Ectodermal cell (in vitro differentiated cells): ENCODE measurements at regions not wholly inside any gene's neighbourhood (a gene's known extent, or its start where the extent isn't known, plus 50 kb on each side); places are given as distances from the start of the nearest gene placed in this dataset.

ENCODE experiments used
- H3K27ac ChIP-seq: 2 replicates; pipeline ENCODE4 v1.7.0; 2013; ENCODE audit warnings: mild to moderate bottlenecking, low read depth, low read length; ENCODE audit not compliant: insufficient read depth, poor library complexity, severe bottlenecking
- H3K27me3 ChIP-seq: 2 replicates; pipeline ENCODE4 v1.7.0; 2013; ENCODE audit warnings: mild to moderate bottlenecking, low read length; ENCODE audit not compliant: insufficient read depth, control insufficient read depth, poor library complexity, severe bottlenecking
- H3K36me3 ChIP-seq: one replicate; pipeline ENCODE4 v1.7.0; 2013; ENCODE audit warnings: low read length; ENCODE audit not compliant: control insufficient read depth, insufficient read depth
- H3K4me1 ChIP-seq: one replicate; pipeline ENCODE4 v1.7.0; 2013; ENCODE audit warnings: low read length; ENCODE audit not compliant: control insufficient read depth, insufficient read depth
- H3K4me3 ChIP-seq: 2 replicates; pipeline ENCODE4 v1.7.0; 2013; ENCODE audit warnings: low read depth, low read length, control low read depth; ENCODE audit not compliant: insufficient read depth
- H3K9me3 ChIP-seq: 2 replicates; pipeline ENCODE4 v1.7.0; 2013; ENCODE audit warnings: mild to moderate bottlenecking, low read length, moderate library complexity; ENCODE audit not compliant: control insufficient read depth
- WGBS, 2 experiments: methylation state at CpG; one replicate each; pipeline ENCODE4 v1.1.7; 2013; ENCODE audit warnings: missing lambda C conversion rate in 2 of 2; 5-methylcytosine and 5-hydroxymethylcytosine counted together

DNA sequence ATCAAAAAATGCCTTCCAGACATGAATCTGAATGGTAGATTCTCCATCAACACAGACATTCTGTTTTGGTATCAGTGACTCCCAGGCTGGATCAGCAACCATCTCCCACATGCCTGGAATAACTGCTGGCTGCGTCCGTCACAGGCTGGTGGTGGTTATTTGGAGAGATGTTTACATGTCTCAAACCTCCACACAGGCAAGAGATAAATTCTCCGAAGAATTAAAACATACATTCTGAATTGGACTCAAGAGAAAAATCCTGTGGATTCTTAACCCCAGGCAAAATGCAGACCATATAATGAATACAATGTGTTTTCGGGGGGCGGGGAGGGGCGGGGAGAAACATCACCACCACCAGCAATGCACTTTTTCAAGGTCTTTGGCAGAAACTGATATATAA lies 108.2 kb downstream of the THBS2 start:
- H3K27ac ChIP-seq = no peak overlapping the region

GRCh38 chr6:169144356-169144755 lies 109.3 kb downstream of the THBS2 start:
- H3K27ac ChIP-seq = no peak overlapping the region
- no peaks in the 10 kb centered on the region for H3K36me3 ChIP-seq
- no peak overlapping the region for H3K4me3 ChIP-seq
- no peaks in the 10 kb centered on the region for H3K4me1 ChIP-seq
- H3K9me3 ChIP-seq = no peaks in the 10 kb centered on the region
- no peaks in the 10 kb centered on the region for H3K27me3 ChIP-seq
- WGBS, 2 experiments = 94 to 95% methylated on average over 1 to 2 of the region's 2 CpGs

More for the DNA sequence above, 108.2 kb downstream of the THBS2 start:
- H3K4me1 ChIP-seq = no peaks in the 10 kb centered on the region
- H3K4me3 ChIP-seq = no peak overlapping the region
- no peaks in the 10 kb centered on the region for H3K9me3 ChIP-seq
- no peaks in the 10 kb centered on the region for H3K27me3 ChIP-seq
- H3K36me3 ChIP-seq = no peaks in the 10 kb centered on the region
- 92 to 96% methylated on average over 4 to 6 of the region's 6 CpGs for WGBS, 2 experiments

DNA sequence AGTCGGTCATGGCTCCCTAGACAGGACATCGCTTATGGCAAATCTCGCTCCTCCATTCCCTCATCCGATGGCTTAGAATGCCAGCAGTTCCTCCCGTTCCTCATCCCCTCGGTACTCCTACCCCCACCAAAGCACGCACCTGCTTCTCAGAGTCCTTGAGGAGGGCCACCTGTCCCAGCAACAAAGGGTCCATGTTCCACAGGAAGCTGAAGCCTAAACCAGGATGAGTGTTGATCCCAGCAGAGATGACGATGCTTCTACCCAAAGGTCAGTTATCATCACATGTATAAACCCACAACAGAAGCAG lies 111.2 kb downstream of the THBS2 start:
- H3K27me3 ChIP-seq = no peaks in the 10 kb centered on the region
- 92 to 97% methylated on average over 8 of the region's 8 CpGs for WGBS, 2 experiments
- no peak overlapping the region for H3K27ac ChIP-seq
- no peaks in the 10 kb centered on the region for H3K9me3 ChIP-seq
- H3K36me3 ChIP-seq = no peaks in the 10 kb centered on the region
- H3K4me1 ChIP-seq = no peaks in the 10 kb centered on the region
- no peak overlapping the region for H3K4me3 ChIP-seq

DNA sequence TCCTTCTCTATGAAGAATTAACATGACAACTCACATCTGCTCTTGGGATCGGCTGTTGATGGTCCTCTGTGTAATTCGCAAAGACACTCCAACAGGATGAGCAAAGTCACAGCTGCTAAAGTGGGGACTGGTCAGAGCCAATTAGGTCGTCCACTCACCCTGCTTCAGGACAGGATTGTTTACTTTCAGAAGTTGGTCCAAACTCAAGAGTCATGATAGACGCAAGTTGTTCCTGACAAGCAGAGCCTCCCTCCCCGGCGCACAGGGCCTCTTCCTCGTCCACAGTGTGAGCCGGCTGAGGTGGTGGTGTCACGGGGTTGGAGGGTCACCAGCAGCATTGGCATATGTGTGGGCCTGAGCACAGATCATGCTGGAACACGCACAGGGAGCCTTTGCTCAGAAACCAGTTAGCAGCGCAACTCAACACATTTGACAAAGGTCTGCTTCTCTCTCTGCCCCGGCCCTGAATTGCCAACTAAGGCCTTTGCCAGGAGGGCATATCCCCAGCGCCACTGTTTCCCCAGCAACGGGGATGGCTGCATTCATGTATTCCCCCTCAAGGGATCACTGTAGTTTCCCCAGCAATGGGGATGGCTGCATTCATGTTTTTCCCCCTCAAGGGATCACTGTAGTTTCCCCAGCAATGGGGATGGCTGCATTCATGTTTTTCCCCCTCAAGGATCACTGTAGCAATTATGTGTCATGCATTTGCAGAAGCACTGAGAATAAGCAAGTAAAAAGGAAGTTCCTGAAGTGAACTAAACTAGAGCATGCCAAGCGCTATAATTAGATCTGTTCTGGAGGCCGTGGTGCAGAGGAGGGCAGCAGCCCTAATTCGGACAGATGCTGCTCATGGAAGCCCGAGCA lies 111.7 kb downstream of the THBS2 start:
- H3K27ac ChIP-seq = no peak overlapping the region
- no peaks in the 10 kb centered on the region for H3K4me1 ChIP-seq
- H3K9me3 ChIP-seq = no peaks in the 10 kb centered on the region
- WGBS, 2 experiments = 95% methylated on average over 18 of the region's 18 CpGs
- no peaks in the 10 kb centered on the region for H3K27me3 ChIP-seq
- no peak overlapping the region for H3K4me3 ChIP-seq
- H3K36me3 ChIP-seq = no peaks in the 10 kb centered on the region

DNA sequence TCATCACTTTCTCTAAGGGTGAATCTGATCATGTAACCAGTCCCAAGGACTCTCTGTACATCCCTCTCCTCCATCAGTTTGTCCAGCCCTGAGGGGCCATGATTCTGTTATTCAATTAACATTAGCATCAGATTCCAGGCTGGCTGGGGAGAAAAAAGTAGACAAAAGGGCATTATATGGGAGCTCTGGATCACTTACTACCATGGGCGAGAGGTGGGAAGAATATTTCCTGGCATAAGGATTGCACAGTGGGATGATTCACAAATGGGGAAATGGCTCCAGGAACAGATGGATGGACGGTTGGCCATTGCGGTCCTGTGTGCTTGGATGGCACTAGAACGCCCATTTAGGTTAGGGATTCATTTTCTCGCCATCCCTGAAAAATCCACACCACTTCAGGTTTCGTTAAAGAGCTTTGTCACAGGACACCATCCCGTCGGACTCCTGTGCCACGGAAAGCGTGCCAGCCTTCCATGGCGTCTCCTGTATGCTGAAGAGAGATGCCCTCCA lies 112.6 kb downstream of the THBS2 start:
- H3K4me3 ChIP-seq = no peak overlapping the region
- H3K4me1 ChIP-seq = no peaks in the 10 kb centered on the region
- no peak overlapping the region for H3K27ac ChIP-seq

DNA sequence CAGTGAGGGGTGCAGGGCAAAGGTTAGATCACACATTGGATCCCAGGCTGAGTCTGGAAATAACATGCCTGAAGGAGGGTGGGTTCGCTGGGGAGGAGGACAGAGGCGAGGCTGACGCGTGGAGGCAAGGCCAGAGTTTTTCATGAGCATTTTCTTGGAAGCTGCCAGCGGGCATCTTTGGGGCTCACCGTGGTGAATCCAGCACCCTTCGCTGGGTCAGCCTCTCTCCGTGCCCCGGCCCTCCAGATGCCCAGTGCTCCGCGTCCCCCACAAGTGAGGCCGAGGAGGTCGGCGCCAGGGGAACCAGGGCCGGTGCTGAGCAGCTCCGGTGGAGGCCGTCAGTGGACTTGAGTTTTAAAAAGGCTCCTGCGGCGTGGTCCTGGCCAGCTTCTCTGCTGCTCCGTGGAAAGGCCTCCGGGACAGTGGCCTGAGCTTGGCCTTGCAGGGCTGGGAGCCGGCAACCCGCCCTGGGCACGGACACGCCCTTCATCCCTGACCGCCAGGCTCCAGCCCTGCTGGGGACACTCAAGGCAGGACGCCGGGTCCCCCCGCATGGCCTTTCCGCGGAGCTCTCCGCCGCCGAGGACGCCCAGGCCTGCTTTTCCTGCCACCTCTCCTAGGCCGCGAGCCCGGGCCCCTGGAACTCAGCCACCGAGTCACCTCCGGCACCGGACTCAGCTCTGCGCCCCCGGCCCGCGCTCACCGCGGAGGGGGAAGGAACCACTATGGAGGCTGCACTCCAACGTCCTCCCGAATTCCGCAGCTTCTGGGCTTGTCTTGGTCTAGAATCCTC lies 114.3 kb downstream of the THBS2 start:
- Histone ChIP-seq H3K4me3 (no peak overlapping the region), H3K27me3 (no peaks in the 10 kb centered on the region), H3K27ac (no peak overlapping the region), H3K36me3 (no peaks in the 10 kb centered on the region), H3K9me3 (no peaks in the 10 kb centered on the region), H3K4me1 (no peaks in the 10 kb centered on the region)
- whole genome bisulfite sequencing, 2 experiments = 94% methylated on average over 50 of the region's 50 CpGs

More for the DNA sequence above, 112.6 kb downstream of the THBS2 start:
- 95 to 97% methylated on average over 11 of the region's 11 CpGs for WGBS, 2 experiments
- Histone ChIP-seq H3K27me3 (no peaks in the 10 kb centered on the region), H3K36me3 (no peaks in the 10 kb centered on the region), H3K9me3 (no peaks in the 10 kb centered on the region)

DNA sequence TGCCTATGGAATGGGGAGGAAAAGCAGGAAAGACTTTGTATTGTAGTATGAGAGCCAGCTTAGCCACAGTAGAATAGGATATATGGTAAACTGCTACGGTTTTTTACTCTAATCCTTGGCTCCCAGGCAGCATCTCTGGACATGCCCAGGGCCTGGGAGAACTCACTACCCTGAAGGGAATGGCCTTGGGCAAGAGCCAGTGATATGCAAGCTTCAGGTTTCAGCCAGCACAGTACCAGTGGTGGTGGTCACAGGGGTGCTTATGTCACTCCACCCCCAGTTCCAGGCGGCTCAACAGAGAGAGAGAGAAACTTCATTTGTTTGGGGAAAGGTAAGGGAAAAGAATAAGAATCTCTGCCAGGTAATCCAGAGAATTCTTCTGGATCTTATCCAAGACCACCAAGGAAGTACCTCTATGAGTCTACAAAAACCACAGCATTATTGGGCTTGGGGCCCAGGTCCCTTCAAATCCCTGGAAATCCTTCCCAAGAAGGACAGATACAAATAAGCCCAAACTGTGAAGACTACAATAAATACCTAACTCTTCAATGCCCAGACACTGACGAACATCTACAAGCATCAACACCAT lies 121.2 kb downstream of the THBS2 start:
- no peak overlapping the region for H3K27ac ChIP-seq
- 80 to 81% methylated on average over 3 of the region's 3 CpGs for WGBS, 2 experiments
- no peaks in the 10 kb centered on the region for H3K36me3 ChIP-seq
- H3K27me3 ChIP-seq = no peaks in the 10 kb centered on the region
- no peaks in the 10 kb centered on the region for H3K4me1 ChIP-seq
- H3K4me3 ChIP-seq = no peak overlapping the region
- H3K9me3 ChIP-seq = no peaks in the 10 kb centered on the region

GRCh38 chr6:169131390-169131789 lies 122.3 kb downstream of the THBS2 start:
- no peaks in the 10 kb centered on the region for H3K9me3 ChIP-seq
- no peak overlapping the region for H3K4me3 ChIP-seq
- H3K27ac ChIP-seq = no peak overlapping the region
- H3K36me3 ChIP-seq = no peaks in the 10 kb centered on the region
- H3K27me3 ChIP-seq = no peaks in the 10 kb centered on the region
- WGBS, 2 experiments = 84 to 88% methylated on average over 3 of the region's 3 CpGs
- H3K4me1 ChIP-seq = no peaks in the 10 kb centered on the region

GRCh38 chr6:169130113-169130512 lies 123.5 kb downstream of the THBS2 start:
- no peak overlapping the region for H3K4me3 ChIP-seq
- WGBS, 2 experiments = 94 to 99% methylated on average over 3 of the region's 3 CpGs
- H3K9me3 ChIP-seq = no peaks in the 10 kb centered on the region
- no peaks in the 10 kb centered on the region for H3K36me3 ChIP-seq
- H3K27ac ChIP-seq = no peak overlapping the region
- H3K4me1 ChIP-seq = no peaks in the 10 kb centered on the region
- no peaks in the 10 kb centered on the region for H3K27me3 ChIP-seq

- H3K27me3 ChIP-seq = no peaks in the 10 kb centered on the region
- 91 to 94% methylated on average over 3 of the region's 3 CpGs for WGBS, 2 experiments
- no peak overlapping the region for H3K27ac ChIP-seq
- no peak overlapping the region for H3K4me3 ChIP-seq
- no peaks in the 10 kb centered on the region for H3K36me3 ChIP-seq
- no peaks in the 10 kb centered on the region for H3K4me1 ChIP-seq
- no peaks in the 10 kb centered on the region for H3K9me3 ChIP-seq
Observed at GRCh38 chr6:169121013-169121412, 132.6 kb downstream of the THBS2 start.
